A549 (cell line): ENCODE measurements at regions not wholly inside any gene's neighbourhood (a gene's known extent, or its start where the extent isn't known, plus 50 kb on each side); places are given as distances from the start of the nearest gene placed in this dataset.

Experiments used
- ATAC-seq, 2 experiments: fragments of 200-7000 bp in 1 of 2; fragments of >200 bp in 1 of 2; cut with Nextera tagmentation in 1 of 2; cut with Tn5 transposase in 1 of 2; 3 replicates each; pipeline versions ENCODE4 v1.8.0 to v1.9.1; 2018 to 2020; ENCODE audit warnings: mild to moderate bottlenecking in 1 of 2, moderate library complexity in 1 of 2
- CTCF ChIA-PET: fragments of 300-600 bp; sonication (Branson Sonifier 250); formaldehyde crosslinking; extraction: SDS; loops from one replicate; lab custom pipeline; 2021; ENCODE audit warnings: antibody characterized with exemption, inconsistent platforms; lab: Yijun Ruan, JAX
- POLR2A ChIA-PET: fragments of 350-600 bp; formaldehyde crosslinking; extraction: SDS; loops from one replicate; lab custom pipeline; 2021; ENCODE audit warnings: antibody characterized with exemption, inconsistent platforms; lab: Yijun Ruan, JAX
- DNase-seq, 2 experiments: peaks; one replicate each; pipeline versions ENCODE4 v3.0.0 to v3.0.0-alpha.2; 2011 to 2016; ENCODE audit warnings: low read depth in 1 of 2, low spot score in 1 of 2
- FAIRE-seq: peaks from 2 replicates; lab custom pipeline; 2011; peaks lifted over from hg19 to GRCh38; lab: Jason Lieb, UNC
- H3K27ac ChIP-seq, 2 experiments: fragments of >200 bp; sonication (Bioruptor Twin); formaldehyde crosslinking; 3 replicates each; pipeline ENCODE4 v1.5.1; 2016 to 2017
- H3K4me1 ChIP-seq: fragments of >200 bp; sonication (Bioruptor Twin); formaldehyde crosslinking; 3 replicates; pipeline ENCODE4 v1.6.1; 2016
- H3K4me2 ChIP-seq: fragments of >200 bp; sonication (Bioruptor Twin); formaldehyde crosslinking; 3 replicates; pipeline ENCODE4 v1.6.1; 2016
- H3K4me3 ChIP-seq: fragments of >200 bp; sonication (Bioruptor Twin); formaldehyde crosslinking; 3 replicates; pipeline ENCODE4 v1.5.1; 2016
- H3K9me3 ChIP-seq: fragments of >200 bp; sonication (Bioruptor Twin); formaldehyde crosslinking; 3 replicates; pipeline ENCODE4 v1.6.1; 2016
- ATOH8 ChIP-seq: fragments of 250-450 bp; sonication (Bioruptor Pico); IDR thresholded peaks from 2 replicates; pipeline ENCODE4 v1.5.0; 2020; ENCODE audit warnings: low read depth, mild to moderate bottlenecking, moderate library complexity
- BCL3 ChIP-seq: fragments of >200 bp; sonication (Bioruptor Twin); formaldehyde crosslinking; IDR thresholded peaks from 3 replicates; pipeline ENCODE4 v1.6.1; 2016
- CEBPB ChIP-seq, 2 experiments: fragments of >200 bp in 1 of 2; sonication (Bioruptor Twin) in 1 of 2; formaldehyde crosslinking in 1 of 2; IDR thresholded peaks; 2 replicates each; pipeline ENCODE4 v1.6.1; 2012 to 2016
- CHD4 ChIP-seq: fragments of 200-600 bp; sonication (generic); IDR thresholded peaks from 2 replicates; pipeline ENCODE4 v1.6.1; 2016; ENCODE audit warnings: antibody characterized with exemption, mild to moderate bottlenecking, borderline replicate concordance
- E2F6 ChIP-seq: IDR thresholded peaks from 2 replicates; pipeline ENCODE4 v1.6.1; 2012; ENCODE audit warnings: low read depth, borderline replicate concordance
- FOXS1 ChIP-seq: fragments of 250-450 bp; sonication (Bioruptor Pico); IDR thresholded peaks from 2 replicates; pipeline ENCODE4 v1.5.0; 2020; ENCODE audit warnings: mild to moderate bottlenecking, moderate library complexity
- HEYL ChIP-seq: fragments of 250-450 bp; sonication (Bioruptor Pico); IDR thresholded peaks from 2 replicates; pipeline ENCODE4 v1.8.0; 2021; ENCODE audit warnings: mild to moderate bottlenecking, moderate library complexity
- HMGXB4 ChIP-seq: fragments of 250-450 bp; sonication (Bioruptor Pico); IDR thresholded peaks from 2 replicates; pipeline ENCODE4 v1.5.0; 2021; ENCODE audit warnings: mild to moderate bottlenecking, moderate library complexity, borderline replicate concordance
- HOXB5 ChIP-seq: fragments of 250-450 bp; sonication (Bioruptor Pico); IDR thresholded peaks from 2 replicates; pipeline ENCODE4 v1.5.0; 2020; ENCODE audit warnings: mild to moderate bottlenecking, moderate library complexity
- JUNB ChIP-seq: fragments of >200 bp; sonication (Bioruptor Twin); formaldehyde crosslinking; IDR thresholded peaks from 2 replicates; pipeline ENCODE4 v1.6.1; 2016
- KDM1A ChIP-seq: fragments of 200-600 bp; sonication (generic); IDR thresholded peaks from 2 replicates; pipeline ENCODE4 v1.6.1; 2016; ENCODE audit warnings: low read depth, mild to moderate bottlenecking
- MAZ ChIP-seq: fragments of 150-350 bp; IDR thresholded peaks from 2 replicates; pipeline ENCODE4 v1.6.1; 2014; ENCODE audit warnings: antibody characterized with exemption, low read depth, low read length, borderline replicate concordance
- PBX3 ChIP-seq: IDR thresholded peaks from 2 replicates; pipeline ENCODE4 v1.6.1; 2012
- RARB ChIP-seq: fragments of 250-450 bp; sonication (Bioruptor Pico); IDR thresholded peaks from 2 replicates; pipeline ENCODE4 v1.8.0; 2021; ENCODE audit warnings: mild to moderate bottlenecking, moderate library complexity
- SMC3 ChIP-seq: fragments of >200 bp; sonication (Bioruptor Twin); formaldehyde crosslinking; IDR thresholded peaks from 3 replicates; pipeline ENCODE4 v1.6.1; 2018; ENCODE audit warnings: inconsistent platforms
- TFCP2L1 ChIP-seq: fragments of 250-450 bp; sonication (Bioruptor Pico); IDR thresholded peaks from 2 replicates; pipeline ENCODE4 v1.5.0; 2021; ENCODE audit warnings: mild to moderate bottlenecking
- TP53 ChIP-seq: fragments of 250-450 bp; sonication (Bioruptor Pico); IDR thresholded peaks from 2 replicates; pipeline ENCODE4 v1.5.0; 2021; ENCODE audit warnings: mild to moderate bottlenecking, moderate library complexity
- USF2 ChIP-seq: fragments of 450-650 bp; IDR thresholded peaks from 2 replicates; pipeline ENCODE4 v1.6.1; 2014; ENCODE audit warnings: antibody characterized with exemption
- ZC3H11A ChIP-seq: fragments of 450-650 bp; IDR thresholded peaks from 2 replicates; pipeline ENCODE4 v1.6.1; 2014; ENCODE audit warnings: antibody characterized with exemption, mild to moderate bottlenecking
- ZSCAN20 ChIP-seq: fragments of 250-450 bp; sonication (Bioruptor Pico); IDR thresholded peaks from 2 replicates; pipeline ENCODE4 v1.8.0; 2022; ENCODE audit warnings: mild to moderate bottlenecking, moderate library complexity
- WGBS: methylation state at CpG from one replicate; pipeline ENCODE4 v1.1.6; 2017; ENCODE audit errors: missing lambda C conversion rate; 5-methylcytosine and 5-hydroxymethylcytosine counted together

- ATAC-seq (no peak), FAIRE-seq (no peak), DNase-seq (no peak)
- WGBS, result 20% methylated on average over 4 of the region's 4 CpGs
- Histone ChIP-seq H3K4me3 (no peak overlapping the region), H3K27ac (no peak overlapping the region), H3K4me2 (no peak overlapping the region), H3K4me1 (no peaks in the 10 kb centered on the region), H3K9me3 (no peaks in the 10 kb centered on the region)
- TF ChIP-seq CEBPB (IDR thresholded peaks at IDR 0.05), result no peak
- POLR2A ChIA-PET, result no interaction called here
- CTCF ChIA-PET, result no interaction called here
Measured at GRCh38 chr15:95459273-95459672, 871.2 kb upstream of the NR2F2 start.

- Histone ChIP-seq H3K27ac (no peak overlapping the region), H3K4me3 (no peak overlapping the region), H3K4me1 (no peaks in the 10 kb centered on the region)
- ChIA-PET CTCF (interaction anchor here (0.7 to 0.8 kb wide), 2 partner anchors 13 to 779 kb away, joined by 3 read pairs; no protein-coding TSS in a partner anchor), POLR2A (no interaction called here)
- 60% methylated on average over 12 of the region's 12 CpGs for WGBS
- no peak for TF ChIP-seq CHD4
- no peak for TF ChIP-seq JUNB
- no peak for TF ChIP-seq PBX3
- TF ChIP-seq FOXS1, result no peak
- TF ChIP-seq HEYL (CRISPR knock-in tag), result no peak
- no peak for TF ChIP-seq TP53 (CRISPR knock-in tag)
- no peak for TF ChIP-seq KDM1A
- TF ChIP-seq, all 56 proteins: peak for 0
- FAIRE-seq (no peak), ATAC-seq (no peak), DNase-seq (no peak)
- Histone ChIP-seq H3K9me3 (0 out of 3 replicates have a peak, but pooled peaks cover 3% of the 10 kb centered on the region), H3K4me2 (no peak overlapping the region)
Measured at GRCh38 chr15:95464509-95464908, 866.0 kb upstream of the NR2F2 start.

GRCh38 chr15:95468820-95469219 lies 861.7 kb upstream of the NR2F2 start:
- Histone ChIP-seq H3K4me2 (no peak overlapping the region), H3K4me1 (no peaks in the 10 kb centered on the region), H3K27ac (no peak overlapping the region), H3K9me3 (0 out of 3 replicates have a peak, but pooled peaks cover 3% of the 10 kb centered on the region), H3K4me3 (no peak overlapping the region)
- no peak for TF ChIP-seq TFCP2L1 (CRISPR knock-in tag)
- no peak for TF ChIP-seq HMGXB4
- TF ChIP-seq ZC3H11A, result no peak
- no peak for TF ChIP-seq USF2
- no peak for TF ChIP-seq BCL3
- TF ChIP-seq ZSCAN20 (CRISPR knock-in tag), result no peak
- TF ChIP-seq E2F6, result no peak
- no peak for TF ChIP-seq HOXB5 (CRISPR knock-in tag)
- TF ChIP-seq RARB (CRISPR knock-in tag), result no peak
- TF ChIP-seq MAZ, result no peak
- no peak for TF ChIP-seq JUNB
- no peak for TF ChIP-seq ATOH8 (CRISPR knock-in tag)
- no peak for TF ChIP-seq SMC3
- no peak for TF ChIP-seq TP53 (CRISPR knock-in tag)
- ChIA-PET POLR2A (no interaction called here), CTCF (no interaction called here)
- FAIRE-seq, result peak; percentile 49
- ATAC-seq, result no peak
- DNase-seq, result no peak
- WGBS, result 63% methylated on average over 12 of the region's 12 CpGs
